ENCODE measurements at regions not wholly inside any gene's neighbourhood (a gene's known extent, or its start where the extent isn't known, plus 50 kb on each side); places are given as distances from the start of the nearest gene placed in this dataset.

DNA sequence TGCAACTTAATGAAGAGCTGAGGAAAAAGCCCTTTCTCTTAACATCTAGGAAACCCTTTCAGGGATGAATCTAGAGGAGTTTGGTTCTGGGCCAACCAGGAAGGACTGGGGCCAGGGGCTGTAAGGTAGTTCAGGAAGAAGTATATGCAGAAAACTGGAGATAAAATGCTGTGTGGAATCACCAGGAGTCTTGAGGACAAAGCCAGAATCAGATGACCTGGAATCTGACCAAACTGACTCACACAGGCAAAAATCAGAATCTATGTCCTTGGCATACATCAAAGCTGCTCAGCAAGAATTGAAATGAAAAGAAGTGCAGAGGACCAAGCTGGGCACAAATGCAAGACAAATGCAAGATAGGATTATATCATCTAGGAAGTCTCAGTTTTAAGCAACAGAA is 59.4 kb upstream of the ATP2C1 start:
- ChIA-PET POLR2A (ENCODE audit: low non-redundant PET) (no interaction called here), CTCF (no interaction called here)
- H3K4me1 ChIP-seq (ENCODE audit: insufficient read depth, low read length, poor library complexity, severe bottlenecking) = peaks cover 6% of the 10 kb centered on the region
- H3K4me3 ChIP-seq (ENCODE audit: low read depth, low read length, poor library complexity, severe bottlenecking) = no peak overlapping the region
- DNase-seq (ENCODE audit: low spot score) = no peak
- no peaks in the 10 kb centered on the region for H3K9me3 ChIP-seq (ENCODE audit: low read depth, low read length, poor library complexity, severe bottlenecking)
- intact Hi-C loops (cut with micrococcal nuclease; ENCODE audit: unreplicated experiment) = no loop called here
- BruUV-seq (replicated peaks) = no TSS peak
- no peak overlapping the region for H3K27ac ChIP-seq (ENCODE audit: low read depth, low read length, poor library complexity, severe bottlenecking)
- TF ChIP-seq CTCF (conservative IDR thresholded peaks at IDR 0.05; ENCODE audit: low read depth, low read length) (no peak), EZH2 (IDR thresholded peaks at IDR 0.05; ENCODE audit: borderline replicate concordance, low read depth, low read length, poor library complexity, severe bottlenecking) (no peak)
- H3K27me3 ChIP-seq (replicated peaks; ENCODE audit: insufficient read depth, low read depth, low read length, poor library complexity) = no peaks in the 10 kb centered on the region
- H3K36me3 ChIP-seq (ENCODE audit: insufficient read depth, low read length, poor library complexity, severe bottlenecking) = no peaks in the 10 kb centered on the region

- intact Hi-C loops (cut with micrococcal nuclease; ENCODE audit: unreplicated experiment) = no loop called here
- TF ChIP-seq EZH2 (IDR thresholded peaks at IDR 0.05; ENCODE audit: borderline replicate concordance, low read depth, low read length, poor library complexity, severe bottlenecking) = no peak
- TF ChIP-seq CTCF (conservative IDR thresholded peaks at IDR 0.05; ENCODE audit: low read depth, low read length) = no peak
- peaks cover 6% of the 10 kb centered on the region for H3K4me1 ChIP-seq (ENCODE audit: insufficient read depth, low read length, poor library complexity, severe bottlenecking)
- DNase-seq (ENCODE audit: low spot score) = no peak
- H3K27me3 ChIP-seq (replicated peaks; ENCODE audit: insufficient read depth, low read depth, low read length, poor library complexity) = no peaks in the 10 kb centered on the region
- no peak overlapping the region for H3K4me3 ChIP-seq (ENCODE audit: low read depth, low read length, poor library complexity, severe bottlenecking)
- no TSS peak for BruUV-seq (replicated peaks)
- no peaks in the 10 kb centered on the region for H3K9me3 ChIP-seq (ENCODE audit: low read depth, low read length, poor library complexity, severe bottlenecking)
- no peaks in the 10 kb centered on the region for H3K36me3 ChIP-seq (ENCODE audit: insufficient read depth, low read length, poor library complexity, severe bottlenecking)
- no peak overlapping the region for H3K27ac ChIP-seq (ENCODE audit: low read depth, low read length, poor library complexity, severe bottlenecking)
- ChIA-PET CTCF (no interaction called here), POLR2A (ENCODE audit: low non-redundant PET) (no interaction called here)
Observed at GRCh38 chr3:130835483-130835882, 58.4 kb upstream of the ATP2C1 start.

DNA sequence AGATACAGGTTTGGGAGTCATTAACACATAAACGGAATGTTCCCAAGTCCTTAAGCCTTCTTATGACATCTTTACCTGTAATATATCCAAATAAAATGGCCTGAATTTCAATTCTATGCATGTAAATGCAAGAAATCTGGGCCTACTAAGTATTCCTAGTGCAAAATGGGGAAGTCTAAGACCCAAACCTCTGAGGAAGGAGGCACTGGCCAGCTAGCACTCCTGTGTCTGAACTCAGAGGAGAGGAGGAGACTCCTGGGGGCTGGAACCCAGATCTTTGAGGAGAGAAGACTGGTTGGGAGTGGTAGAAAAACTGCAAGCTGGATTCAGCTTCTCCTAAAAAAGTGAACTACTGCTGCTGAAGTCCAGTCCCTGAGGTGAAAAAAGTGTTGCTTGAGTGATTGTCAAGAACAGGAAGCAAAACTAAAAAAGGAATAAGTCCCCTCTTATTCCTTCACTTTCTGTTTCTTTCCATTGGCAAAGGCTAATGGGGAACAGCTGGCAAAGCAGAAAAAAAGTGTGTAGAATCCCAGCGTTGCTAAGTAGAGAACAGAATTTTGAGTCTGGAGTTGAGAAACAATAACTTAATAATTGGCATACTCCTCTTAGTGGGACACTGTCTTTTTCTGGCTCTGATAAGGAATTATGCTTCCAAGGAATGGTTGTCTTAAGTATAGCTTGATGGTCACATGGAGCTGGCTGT is 54.8 kb upstream of the ATP2C1 start:
- H3K27me3 ChIP-seq (replicated peaks; ENCODE audit: insufficient read depth, low read depth, low read length, poor library complexity) = no peaks in the 10 kb centered on the region
- no peak for TF ChIP-seq CTCF (conservative IDR thresholded peaks at IDR 0.05; ENCODE audit: low read depth, low read length)
- TF ChIP-seq EZH2 (IDR thresholded peaks at IDR 0.05; ENCODE audit: borderline replicate concordance, low read depth, low read length, poor library complexity, severe bottlenecking) = no peak
- no peak overlapping the region for H3K27ac ChIP-seq (ENCODE audit: low read depth, low read length, poor library complexity, severe bottlenecking)
- H3K4me3 ChIP-seq (ENCODE audit: low read depth, low read length, poor library complexity, severe bottlenecking) = no peak overlapping the region
- BruUV-seq (replicated peaks) = no TSS peak
- POLR2A ChIA-PET (ENCODE audit: low non-redundant PET) = no interaction called here
- no peaks in the 10 kb centered on the region for H3K36me3 ChIP-seq (ENCODE audit: insufficient read depth, low read length, poor library complexity, severe bottlenecking)
- CTCF ChIA-PET = no interaction called here
- no peaks in the 10 kb centered on the region for H3K4me1 ChIP-seq (ENCODE audit: insufficient read depth, low read length, poor library complexity, severe bottlenecking)
- no peak for DNase-seq (ENCODE audit: low spot score)
- no peaks in the 10 kb centered on the region for H3K9me3 ChIP-seq (ENCODE audit: low read depth, low read length, poor library complexity, severe bottlenecking)
- intact Hi-C loops (cut with micrococcal nuclease; ENCODE audit: unreplicated experiment) = no loop called here
